Mucosa of stomach (tissue), 1 donor: ENCODE measurements at regions not wholly inside any gene's neighbourhood (a gene's known extent, or its start where the extent isn't known, plus 50 kb on each side); places are given as distances from the start of the nearest gene placed in this dataset.

Source experiments
- H3K27me3 ChIP-seq: one replicate; pipeline ENCODE4 v1.7.0; 2013; ENCODE audit warnings: mild to moderate bottlenecking, low read length; ENCODE audit not compliant: control insufficient read depth, insufficient read depth
- H3K36me3 ChIP-seq: one replicate; pipeline ENCODE4 v1.7.0; 2013; ENCODE audit warnings: low read length; ENCODE audit not compliant: control insufficient read depth, insufficient read depth
- H3K4me1 ChIP-seq: one replicate; pipeline ENCODE4 v1.7.0; 2013; ENCODE audit warnings: mild to moderate bottlenecking, low read length; ENCODE audit not compliant: control insufficient read depth, insufficient read depth
- H3K4me3 ChIP-seq: one replicate; pipeline ENCODE4 v1.7.0; 2013; ENCODE audit warnings: low read length
- H3K9ac ChIP-seq: one replicate; pipeline ENCODE4 v1.7.0; 2013; ENCODE audit warnings: mild to moderate bottlenecking, low read length, moderate library complexity
- H3K9me3 ChIP-seq: one replicate; pipeline ENCODE4 v1.7.0; 2013; ENCODE audit warnings: mild to moderate bottlenecking, low read length, moderate library complexity; ENCODE audit not compliant: control insufficient read depth
- donor health status: Pancreatic carcinoma.

- Histone ChIP-seq H3K27me3 (no peaks in the 10 kb centered on the region), H3K36me3 (no peaks in the 10 kb centered on the region), H3K9me3 (no peaks in the 10 kb centered on the region), H3K9ac (no peak overlapping the region), H3K4me3 (no peak overlapping the region), H3K4me1 (peaks cover 9% of the 10 kb centered on the region)
Observed at GRCh38 chr7:93015101-93015778, 102.5 kb downstream of the SAMD9 start.

GRCh38 chr7:93014410-93014809 is 103.4 kb downstream of the SAMD9 start:
- Histone ChIP-seq H3K27me3 (no peaks in the 10 kb centered on the region), H3K9me3 (no peaks in the 10 kb centered on the region), H3K4me3 (no peak overlapping the region), H3K36me3 (no peaks in the 10 kb centered on the region), H3K9ac (no peak overlapping the region), H3K4me1 (peaks cover 9% of the 10 kb centered on the region)

GRCh38 chr7:93013446-93014061 is 104.2 kb downstream of the SAMD9 start:
- Histone ChIP-seq H3K36me3 (no peaks in the 10 kb centered on the region), H3K4me3 (no peak overlapping the region), H3K9me3 (no peaks in the 10 kb centered on the region), H3K4me1 (peaks cover 9% of the 10 kb centered on the region), H3K27me3 (no peaks in the 10 kb centered on the region), H3K9ac (no peak overlapping the region)

- Histone ChIP-seq H3K9me3 (no peaks in the 10 kb centered on the region), H3K4me3 (no peak overlapping the region), H3K36me3 (no peaks in the 10 kb centered on the region), H3K4me1 (peaks cover 15% of the 10 kb centered on the region), H3K9ac (no peak overlapping the region), H3K27me3 (no peaks in the 10 kb centered on the region)
Observed at GRCh38 chr7:93011351-93012294, 106.2 kb downstream of the SAMD9 start.

GRCh38 chr7:93008833-93009232 is 108.9 kb downstream of the SAMD9 start:
- Histone ChIP-seq H3K4me1 (peaks cover 14% of the 10 kb centered on the region), H3K27me3 (no peaks in the 10 kb centered on the region), H3K4me3 (no peak overlapping the region), H3K36me3 (no peaks in the 10 kb centered on the region), H3K9ac (no peak overlapping the region), H3K9me3 (no peaks in the 10 kb centered on the region)

GRCh38 chr7:93006480-93007095 is 111.2 kb downstream of the SAMD9 start:
- Histone ChIP-seq H3K36me3 (no peaks in the 10 kb centered on the region), H3K4me3 (no peak overlapping the region), H3K9ac (no peak overlapping the region), H3K27me3 (no peaks in the 10 kb centered on the region), H3K9me3 (no peaks in the 10 kb centered on the region), H3K4me1 (peaks cover 14% of the 10 kb centered on the region)

- Histone ChIP-seq H3K27me3 (no peaks in the 10 kb centered on the region), H3K4me1 (peaks cover 14% of the 10 kb centered on the region), H3K4me3 (no peak overlapping the region), H3K9me3 (no peaks in the 10 kb centered on the region), H3K36me3 (no peaks in the 10 kb centered on the region), H3K9ac (no peak overlapping the region)
Observed at GRCh38 chr7:93004906-93005305, 112.9 kb downstream of the SAMD9 start.

GRCh38 chr7:92997719-92998118 is 120.1 kb downstream of the SAMD9 start:
- Histone ChIP-seq H3K4me1 (no peaks in the 10 kb centered on the region), H3K4me3 (no peak overlapping the region), H3K36me3 (no peaks in the 10 kb centered on the region), H3K27me3 (no peaks in the 10 kb centered on the region), H3K9me3 (no peaks in the 10 kb centered on the region), H3K9ac (no peak overlapping the region)

- Histone ChIP-seq H3K9ac (no peak overlapping the region), H3K4me3 (no peak overlapping the region)
Observed at GRCh38 chr7:92997152-92997551, 120.6 kb downstream of the SAMD9 start.

GRCh38 chr7:92994901-92995300 is 122.9 kb downstream of the SAMD9 start:
- Histone ChIP-seq H3K4me3 (no peak overlapping the region), H3K27me3 (no peaks in the 10 kb centered on the region), H3K9me3 (no peaks in the 10 kb centered on the region), H3K4me1 (no peaks in the 10 kb centered on the region), H3K9ac (no peak overlapping the region), H3K36me3 (no peaks in the 10 kb centered on the region)

More at GRCh38 chr7:92997152-92997551, 120.6 kb downstream of the SAMD9 start:
- Histone ChIP-seq H3K9me3 (no peaks in the 10 kb centered on the region), H3K36me3 (no peaks in the 10 kb centered on the region), H3K4me1 (no peaks in the 10 kb centered on the region), H3K27me3 (no peaks in the 10 kb centered on the region)

- H3K36me3 ChIP-seq = no peaks in the 10 kb centered on the region
Observed at GRCh38 chr7:92992932-92993331, 124.8 kb downstream of the SAMD9 start.

More at GRCh38 chr7:92992932-92993331, 124.8 kb downstream of the SAMD9 start:
- H3K9ac ChIP-seq = no peak overlapping the region
- no peaks in the 10 kb centered on the region for H3K4me1 ChIP-seq
- no peak overlapping the region for H3K4me3 ChIP-seq
- H3K27me3 ChIP-seq = no peaks in the 10 kb centered on the region
- no peaks in the 10 kb centered on the region for H3K9me3 ChIP-seq
